Esophagus squamous epithelium (tissue), 4 donors: ENCODE measurements at regions not wholly inside any gene's neighbourhood (a gene's known extent, or its start where the extent isn't known, plus 50 kb on each side); places are given as distances from the start of the nearest gene placed in this dataset.

ENCODE experiments used
- CTCF ChIP-seq, 6 experiments: fragments of 450-650 bp in 4 of 6; fragments of 200-600 bp in 2 of 6; sonication (generic) in 2 of 6; IDR thresholded peaks; one replicate each; pipeline ENCODE4 v1.5.1; 2016 to 2019; ENCODE audit warnings: antibody characterized with exemption in 6 of 6, mild to moderate bottlenecking in 4 of 6, moderate library complexity in 4 of 6
- POLR2A ChIP-seq, 4 donors: fragments of 450-650 bp; IDR thresholded peaks; one replicate each; pipeline ENCODE4 v1.6.1; 2017; ENCODE audit warnings: antibody characterized with exemption in 4 of 4, mild to moderate bottlenecking in 4 of 4, moderate library complexity in 3 of 4

GRCh38 chr5:20958641-20959040, 970.6 kb upstream of the CDH18 start:
- TF ChIP-seq POLR2A (IDR thresholded peaks at IDR 0.05) (no peak), CTCF (IDR thresholded peaks at IDR 0.05) (no peak)
